Midbrain (tissue), 1 donor: ENCODE measurements at regions not wholly inside any gene's neighbourhood (a gene's known extent, or its start where the extent isn't known, plus 50 kb on each side); places are given as distances from the start of the nearest gene placed in this dataset.

ENCODE experiments used
- DNase-seq: peaks from one replicate; lab custom pipeline; 2025; lab: John Stamatoyannopoulos, UW

- no peak for DNase-seq
Observed at GRCh38 chr13:39858794-39859193, 203.3 kb downstream of the COG6 start.

GRCh38 chr13:39859898-39860297, 204.4 kb downstream of the COG6 start:
- no peak for DNase-seq

GRCh38 chr13:39862900-39863299, 207.4 kb downstream of the COG6 start:
- no peak for DNase-seq

GRCh38 chr13:39864221-39864620, 208.8 kb downstream of the COG6 start:
- no peak for DNase-seq

GRCh38 chr13:39866722-39867121, 211.3 kb downstream of the COG6 start:
- DNase-seq = no peak

GRCh38 chr13:39867807-39868206, 212.3 kb downstream of the COG6 start:
- DNase-seq = no peak

GRCh38 chr13:39870197-39870747, 214.8 kb downstream of the COG6 start:
- DNase-seq = no peak

- DNase-seq = no peak
Observed at GRCh38 chr13:39874331-39875053, 219.0 kb downstream of the COG6 start.

GRCh38 chr13:39875111-39875987, 219.9 kb downstream of the COG6 start:
- DNase-seq = no peak

- DNase-seq = no peak
Observed at GRCh38 chr13:39876258-39876657, 220.8 kb downstream of the COG6 start.

- DNase-seq = no peak
Observed at GRCh38 chr13:39877134-39877533, 221.7 kb downstream of the COG6 start.

GRCh38 chr13:39879286-39880035, 224.0 kb downstream of the COG6 start:
- DNase-seq = no peak

- DNase-seq = no peak
Observed at GRCh38 chr13:39881383-39881782, 225.9 kb downstream of the COG6 start.

- DNase-seq = no peak
Observed at GRCh38 chr13:39881887-39882286, 226.4 kb downstream of the COG6 start.

GRCh38 chr13:39884166-39884565, 228.7 kb downstream of the COG6 start:
- no peak for DNase-seq

GRCh38 chr13:39886336-39886735, 230.9 kb downstream of the COG6 start:
- no peak for DNase-seq

GRCh38 chr13:39887387-39887786, 231.9 kb downstream of the COG6 start:
- DNase-seq = no peak

GRCh38 chr13:39888865-39889810, 233.7 kb downstream of the COG6 start:
- DNase-seq = no peak

- no peak for DNase-seq
Observed at GRCh38 chr13:39890537-39890936, 235.1 kb downstream of the COG6 start.

- DNase-seq = no peak
Observed at GRCh38 chr13:39892721-39893685, 237.5 kb downstream of the COG6 start.
